ENCODE measurements at regions not wholly inside any gene's neighbourhood (a gene's known extent, or its start where the extent isn't known, plus 50 kb on each side); places are given as distances from the start of the nearest gene placed in this dataset.

GRCh38 chr20:29687438-29687837, 1570.0 kb upstream of the DEFB115 start:
- no peak for ATAC-seq
- H3K4me1 ChIP-seq (ENCODE audit: control insufficient read depth, insufficient read depth, low read length) = no peaks in the 10 kb centered on the region
- H3K9me3 ChIP-seq (ENCODE audit: control insufficient read depth, low read length) = no peaks in the 10 kb centered on the region
- 79% methylated on average over 14 of the region's 14 CpGs for WGBS
- no peak overlapping the region for H3K4me3 ChIP-seq (ENCODE audit: low read length)
- intact Hi-C loops (cut with DNase I) = no loop called here
- no peaks in the 10 kb centered on the region for H3K27me3 ChIP-seq (ENCODE audit: control insufficient read depth, insufficient read depth)
- no peak overlapping the region for H3K27ac ChIP-seq (ENCODE audit: low read length)
- peak in 1 of 3 donors; percentile 40 for DNase-seq

- H3K27me3 ChIP-seq (ENCODE audit: control insufficient read depth, insufficient read depth) = no peaks in the 10 kb centered on the region
- H3K4me3 ChIP-seq (ENCODE audit: low read length) = no peak overlapping the region
- H3K27ac ChIP-seq (ENCODE audit: low read length) = no peak overlapping the region
- intact Hi-C loops (cut with DNase I) = no loop called here
- WGBS = 36% methylated on average over 48 of the region's 48 CpGs
- H3K9me3 ChIP-seq (ENCODE audit: control insufficient read depth, low read length) = no peaks in the 10 kb centered on the region
- DNase-seq (peak; percentile 28 to 71 (median 64)), ATAC-seq (peak in 1 of 2 donors; percentile 57)
- H3K4me1 ChIP-seq (ENCODE audit: control insufficient read depth, insufficient read depth, low read length) = no peaks in the 10 kb centered on the region
Observed at GRCh38 chr20:29689411-29690225, 1567.8 kb upstream of the DEFB115 start.

GRCh38 chr20:29690274-29690673, 1567.2 kb upstream of the DEFB115 start:
- H3K4me3 ChIP-seq (ENCODE audit: low read length) = no peak overlapping the region
- DNase-seq (peak in 2 of 3 donors; percentile 25 to 37), ATAC-seq (no peak)
- H3K27ac ChIP-seq (ENCODE audit: low read length) = no peak overlapping the region
- WGBS = 91% methylated on average over 19 of the region's 19 CpGs
- no peaks in the 10 kb centered on the region for H3K27me3 ChIP-seq (ENCODE audit: control insufficient read depth, insufficient read depth)
- H3K9me3 ChIP-seq (ENCODE audit: control insufficient read depth, low read length) = no peaks in the 10 kb centered on the region
- H3K4me1 ChIP-seq (ENCODE audit: control insufficient read depth, insufficient read depth, low read length) = no peaks in the 10 kb centered on the region
- intact Hi-C loops (cut with DNase I) = no loop called here

- no peak for DNase-seq
- ATAC-seq = no peak
- H3K4me1 ChIP-seq (ENCODE audit: control insufficient read depth, insufficient read depth, low read length) = no peaks in the 10 kb centered on the region
- no peak overlapping the region for H3K4me3 ChIP-seq (ENCODE audit: low read length)
- H3K27ac ChIP-seq (ENCODE audit: low read length) = no peak overlapping the region
- no peaks in the 10 kb centered on the region for H3K9me3 ChIP-seq (ENCODE audit: control insufficient read depth, low read length)
- intact Hi-C loops (cut with DNase I) = no loop called here
- no peaks in the 10 kb centered on the region for H3K27me3 ChIP-seq (ENCODE audit: control insufficient read depth, insufficient read depth)
- 28% methylated on average over 35 of the region's 35 CpGs for WGBS
Observed at GRCh38 chr20:29740601-29740950, 1516.9 kb upstream of the DEFB115 start.

GRCh38 chr20:29740951-29741593, 1516.4 kb upstream of the DEFB115 start:
- peak in 1 of 2 donors; percentile 11 for ATAC-seq
- Histone ChIP-seq H3K4me3 (ENCODE audit: low read length) (no peak overlapping the region), H3K27ac (ENCODE audit: low read length) (no peak overlapping the region), H3K9me3 (ENCODE audit: control insufficient read depth, low read length) (no peaks in the 10 kb centered on the region), H3K27me3 (ENCODE audit: control insufficient read depth, insufficient read depth) (no peaks in the 10 kb centered on the region), H3K4me1 (ENCODE audit: control insufficient read depth, insufficient read depth, low read length) (no peaks in the 10 kb centered on the region)
- DNase-seq = no peak
- WGBS = 31% methylated on average over 50 of the region's 51 CpGs
- intact Hi-C loops (cut with DNase I) = no loop called here

GRCh38 chr20:29741594-29741893, 1515.9 kb upstream of the DEFB115 start:
- H3K4me1 ChIP-seq (ENCODE audit: control insufficient read depth, insufficient read depth, low read length) = no peaks in the 10 kb centered on the region
- H3K4me3 ChIP-seq (ENCODE audit: low read length) = no peak overlapping the region
- intact Hi-C loops (cut with DNase I) = no loop called here
- ATAC-seq (no peak), DNase-seq (no peak)
- no peaks in the 10 kb centered on the region for H3K9me3 ChIP-seq (ENCODE audit: control insufficient read depth, low read length)
- H3K27me3 ChIP-seq (ENCODE audit: control insufficient read depth, insufficient read depth) = no peaks in the 10 kb centered on the region
- no peak overlapping the region for H3K27ac ChIP-seq (ENCODE audit: low read length)
- 25% methylated on average over 13 of the region's 13 CpGs for WGBS

GRCh38 chr20:29741894-29742698, 1515.4 kb upstream of the DEFB115 start:
- H3K9me3 ChIP-seq (ENCODE audit: control insufficient read depth, low read length) = no peaks in the 10 kb centered on the region
- no peak overlapping the region for H3K4me3 ChIP-seq (ENCODE audit: low read length)
- ATAC-seq = peak; percentile 37 to 41
- no peak for DNase-seq
- intact Hi-C loops (cut with DNase I) = no loop called here
- H3K4me1 ChIP-seq (ENCODE audit: control insufficient read depth, insufficient read depth, low read length) = no peaks in the 10 kb centered on the region
- 30% methylated on average over 88 of the region's 88 CpGs for WGBS
- H3K27ac ChIP-seq (ENCODE audit: low read length) = no peak overlapping the region
- H3K27me3 ChIP-seq (ENCODE audit: control insufficient read depth, insufficient read depth) = no peaks in the 10 kb centered on the region

- H3K27me3 ChIP-seq (ENCODE audit: control insufficient read depth, insufficient read depth) = no peaks in the 10 kb centered on the region
- WGBS = 29% methylated on average over 41 of the region's 41 CpGs
- no peak overlapping the region for H3K4me3 ChIP-seq (ENCODE audit: low read length)
- no peak overlapping the region for H3K27ac ChIP-seq (ENCODE audit: low read length)
- no peak for DNase-seq
- ATAC-seq = peak; percentile 20 to 24
- no peaks in the 10 kb centered on the region for H3K9me3 ChIP-seq (ENCODE audit: control insufficient read depth, low read length)
- H3K4me1 ChIP-seq (ENCODE audit: control insufficient read depth, insufficient read depth, low read length) = no peaks in the 10 kb centered on the region
- intact Hi-C loops (cut with DNase I) = no loop called here
Observed at GRCh38 chr20:29742699-29743100, 1514.8 kb upstream of the DEFB115 start.

- no peaks in the 10 kb centered on the region for H3K9me3 ChIP-seq (ENCODE audit: control insufficient read depth, low read length)
- intact Hi-C loops (cut with DNase I) = no loop called here
- DNase-seq = no peak
- no peaks in the 10 kb centered on the region for H3K27me3 ChIP-seq (ENCODE audit: control insufficient read depth, insufficient read depth)
- ATAC-seq = peak in 1 of 2 donors; percentile 31
- H3K4me3 ChIP-seq (ENCODE audit: low read length) = no peak overlapping the region
- WGBS = 29% methylated on average over 80 of the region's 80 CpGs
- H3K4me1 ChIP-seq (ENCODE audit: control insufficient read depth, insufficient read depth, low read length) = no peaks in the 10 kb centered on the region
- H3K27ac ChIP-seq (ENCODE audit: low read length) = no peak overlapping the region
Observed at GRCh38 chr20:29743101-29743931, 1514.1 kb upstream of the DEFB115 start.

- Histone ChIP-seq H3K27me3 (ENCODE audit: control insufficient read depth, insufficient read depth) (no peaks in the 10 kb centered on the region), H3K27ac (ENCODE audit: low read length) (no peak overlapping the region), H3K4me1 (ENCODE audit: control insufficient read depth, insufficient read depth, low read length) (no peaks in the 10 kb centered on the region), H3K4me3 (ENCODE audit: low read length) (no peak overlapping the region), H3K9me3 (ENCODE audit: control insufficient read depth, low read length) (no peaks in the 10 kb centered on the region)
- ATAC-seq (no peak), DNase-seq (no peak)
- intact Hi-C loops (cut with DNase I) = no loop called here
- WGBS = 25% methylated on average over 38 of the region's 38 CpGs
Observed at GRCh38 chr20:29744071-29744470, 1513.4 kb upstream of the DEFB115 start.
